ENCODE measurements at regions not wholly inside any gene's neighbourhood (a gene's known extent, or its start where the extent isn't known, plus 50 kb on each side); places are given as distances from the start of the nearest gene placed in this dataset.

GRCh38 chr20:11098888-11099287 lies 425.1 kb upstream of the JAG1 start:
- no peak for TF ChIP-seq POLR2A (IDR thresholded peaks at IDR 0.05)
- TF ChIP-seq, protein P1, sequence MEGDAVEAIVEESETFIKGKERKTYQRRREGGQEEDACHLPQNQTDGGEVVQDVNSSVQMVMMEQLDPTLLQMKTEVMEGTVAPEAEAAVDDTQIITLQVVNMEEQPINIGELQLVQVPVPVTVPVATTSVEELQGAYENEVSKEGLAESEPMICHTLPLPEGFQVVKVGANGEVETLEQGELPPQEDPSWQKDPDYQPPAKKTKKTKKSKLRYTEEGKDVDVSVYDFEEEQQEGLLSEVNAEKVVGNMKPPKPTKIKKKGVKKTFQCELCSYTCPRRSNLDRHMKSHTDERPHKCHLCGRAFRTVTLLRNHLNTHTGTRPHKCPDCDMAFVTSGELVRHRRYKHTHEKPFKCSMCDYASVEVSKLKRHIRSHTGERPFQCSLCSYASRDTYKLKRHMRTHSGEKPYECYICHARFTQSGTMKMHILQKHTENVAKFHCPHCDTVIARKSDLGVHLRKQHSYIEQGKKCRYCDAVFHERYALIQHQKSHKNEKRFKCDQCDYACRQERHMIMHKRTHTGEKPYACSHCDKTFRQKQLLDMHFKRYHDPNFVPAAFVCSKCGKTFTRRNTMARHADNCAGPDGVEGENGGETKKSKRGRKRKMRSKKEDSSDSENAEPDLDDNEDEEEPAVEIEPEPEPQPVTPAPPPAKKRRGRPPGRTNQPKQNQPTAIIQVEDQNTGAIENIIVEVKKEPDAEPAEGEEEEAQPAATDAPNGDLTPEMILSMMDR (IDR thresholded peaks at IDR 0.05): peak in 5 of 12 donors; percentile 21 to 34 (median 23)
